ENCODE measurements at regions not wholly inside any gene's neighbourhood (a gene's known extent, or its start where the extent isn't known, plus 50 kb on each side); places are given as distances from the start of the nearest gene placed in this dataset.

GRCh38 chr1:5227114-5227513, 572.7 kb downstream of the AJAP1 start:
- TF ChIP-seq CTCF (IDR thresholded peaks at IDR 0.05), result no peak
- no peaks in the 10 kb centered on the region for H3K36me3 ChIP-seq (ENCODE audit: control insufficient read depth, insufficient read depth, low read length)

GRCh38 chr1:5225707-5226704, 571.6 kb downstream of the AJAP1 start:
- no peaks in the 10 kb centered on the region for H3K36me3 ChIP-seq (ENCODE audit: control insufficient read depth, insufficient read depth, low read length)
- no peaks in the 10 kb centered on the region for H3K27me3 ChIP-seq (ENCODE audit: control insufficient read depth, insufficient read depth, low read length)
- no peaks in the 10 kb centered on the region for H3K9me3 ChIP-seq (ENCODE audit: control insufficient read depth, low read length)
- H3K4me1 ChIP-seq, result no peaks in the 10 kb centered on the region
- no peak for TF ChIP-seq CTCF (IDR thresholded peaks at IDR 0.05)
- no peak overlapping the region for H3K27ac ChIP-seq
- H2AFZ ChIP-seq, result no peak overlapping the region
- no peak overlapping the region for H3K4me3 ChIP-seq (ENCODE audit: low read depth, low read length)
- no peak overlapping the region for H3K4me2 ChIP-seq (ENCODE audit: low read length)
- no peak overlapping the region for H3K9ac ChIP-seq
- no peaks in the 10 kb centered on the region for H3K79me2 ChIP-seq

More at GRCh38 chr1:5227114-5227513, 572.7 kb downstream of the AJAP1 start:
- H3K9me3 ChIP-seq (ENCODE audit: control insufficient read depth, low read length), result no peaks in the 10 kb centered on the region
- no peaks in the 10 kb centered on the region for H3K4me1 ChIP-seq
- H3K4me3 ChIP-seq (ENCODE audit: low read depth, low read length), result no peak overlapping the region
- no peak overlapping the region for H3K4me2 ChIP-seq (ENCODE audit: low read length)
- H3K27me3 ChIP-seq (ENCODE audit: control insufficient read depth, insufficient read depth, low read length), result no peaks in the 10 kb centered on the region
- no peak overlapping the region for H3K9ac ChIP-seq
- H3K27ac ChIP-seq, result no peak overlapping the region
- no peak overlapping the region for H2AFZ ChIP-seq
- no peaks in the 10 kb centered on the region for H3K79me2 ChIP-seq

- no peak overlapping the region for H3K4me2 ChIP-seq (ENCODE audit: low read length)
- no peaks in the 10 kb centered on the region for H3K27me3 ChIP-seq (ENCODE audit: control insufficient read depth, insufficient read depth, low read length)
- H3K4me3 ChIP-seq (ENCODE audit: low read depth, low read length), result no peak overlapping the region
- H3K79me2 ChIP-seq, result no peaks in the 10 kb centered on the region
- no peaks in the 10 kb centered on the region for H3K9me3 ChIP-seq (ENCODE audit: control insufficient read depth, low read length)
- no peak overlapping the region for H3K27ac ChIP-seq
- no peaks in the 10 kb centered on the region for H3K4me1 ChIP-seq
- H2AFZ ChIP-seq, result no peak overlapping the region
- H3K36me3 ChIP-seq (ENCODE audit: control insufficient read depth, insufficient read depth, low read length), result no peaks in the 10 kb centered on the region
- H3K9ac ChIP-seq, result no peak overlapping the region
- TF ChIP-seq CTCF (IDR thresholded peaks at IDR 0.05), result no peak
Measured at GRCh38 chr1:5223206-5223605, 568.8 kb downstream of the AJAP1 start.

- H3K27me3 ChIP-seq (ENCODE audit: control insufficient read depth, insufficient read depth, low read length), result no peaks in the 10 kb centered on the region
- no peak for TF ChIP-seq CTCF (IDR thresholded peaks at IDR 0.05)
- no peaks in the 10 kb centered on the region for H3K9me3 ChIP-seq (ENCODE audit: control insufficient read depth, low read length)
Measured at GRCh38 chr1:5222626-5223025, 568.2 kb downstream of the AJAP1 start.

More at GRCh38 chr1:5222626-5223025, 568.2 kb downstream of the AJAP1 start:
- Histone ChIP-seq H3K36me3 (ENCODE audit: control insufficient read depth, insufficient read depth, low read length) (no peaks in the 10 kb centered on the region), H3K27ac (no peak overlapping the region), H3K4me1 (no peaks in the 10 kb centered on the region), H3K4me2 (ENCODE audit: low read length) (no peak overlapping the region), H3K4me3 (ENCODE audit: low read depth, low read length) (no peak overlapping the region), H3K79me2 (no peaks in the 10 kb centered on the region), H3K9ac (no peak overlapping the region), H2AFZ (no peak overlapping the region)
